Endometrial microvascular endothelial cells (primary cell): ENCODE measurements at regions not wholly inside any gene's neighbourhood (a gene's known extent, or its start where the extent isn't known, plus 50 kb on each side); places are given as distances from the start of the nearest gene placed in this dataset.
"Not testable (repeated sequence)": the region's sequence is repeated elsewhere in the genome, so short reads cannot be mapped to it uniquely, and the experiment has no call there.

Experiments
- in situ Hi-C: cut with HindIII; loops from 2 replicates; pipeline ENCODE4 v1.10.0; 2017; ENCODE audit warnings: low sequenced_read_pairs, low pct_unique_long_range_greater_than_20kb; ENCODE audit errors: inconsistent ontology term

DNA sequence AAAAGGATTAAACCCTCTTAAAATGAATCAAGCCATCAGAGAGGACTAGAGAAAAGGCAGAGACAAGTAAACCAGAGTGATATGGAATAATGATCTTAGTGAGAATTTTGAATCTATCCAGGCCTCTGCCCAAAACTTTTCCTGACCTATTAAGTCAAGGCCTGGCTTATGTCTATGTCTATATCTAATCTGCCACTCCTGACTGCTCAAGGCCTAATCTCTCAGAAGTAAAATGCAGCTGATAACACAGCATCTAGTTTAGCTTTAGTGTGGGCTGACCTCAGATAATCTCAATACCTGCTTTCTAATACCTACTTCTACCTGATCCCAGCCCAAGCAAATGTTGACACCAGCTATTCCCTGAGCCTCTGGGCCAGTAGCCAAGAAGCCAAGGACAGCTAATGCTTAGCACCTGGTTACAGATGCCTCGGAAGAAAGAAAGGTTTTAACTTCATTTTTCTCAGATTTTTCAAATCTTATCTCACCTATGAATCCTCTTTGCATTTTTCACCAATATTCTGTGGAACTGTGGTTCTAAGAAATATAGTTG lies 1472.5 kb upstream of the SEL1L start:
- in situ Hi-C loops, result no loop called here

DNA sequence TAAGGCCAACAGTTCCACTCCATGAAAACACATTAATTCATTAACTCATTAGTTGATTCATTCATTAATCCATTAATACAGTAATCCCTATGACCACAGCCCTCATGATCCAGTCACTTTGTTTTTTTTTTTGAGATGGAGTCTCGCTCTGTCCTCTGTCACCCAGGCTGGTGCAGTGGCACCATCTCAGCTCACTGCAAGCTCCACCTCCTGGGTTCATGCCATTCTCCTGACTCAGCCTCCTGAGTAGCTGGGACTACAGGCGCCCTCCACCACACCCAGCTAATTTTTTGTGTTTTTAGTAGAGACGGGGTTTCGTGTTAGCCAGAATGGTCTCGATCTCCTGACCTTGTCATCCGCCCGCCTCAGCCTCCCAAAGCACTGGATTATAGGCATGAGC lies 1473.4 kb upstream of the SEL1L start:
- in situ Hi-C loops, result not testable (repeated sequence)

DNA sequence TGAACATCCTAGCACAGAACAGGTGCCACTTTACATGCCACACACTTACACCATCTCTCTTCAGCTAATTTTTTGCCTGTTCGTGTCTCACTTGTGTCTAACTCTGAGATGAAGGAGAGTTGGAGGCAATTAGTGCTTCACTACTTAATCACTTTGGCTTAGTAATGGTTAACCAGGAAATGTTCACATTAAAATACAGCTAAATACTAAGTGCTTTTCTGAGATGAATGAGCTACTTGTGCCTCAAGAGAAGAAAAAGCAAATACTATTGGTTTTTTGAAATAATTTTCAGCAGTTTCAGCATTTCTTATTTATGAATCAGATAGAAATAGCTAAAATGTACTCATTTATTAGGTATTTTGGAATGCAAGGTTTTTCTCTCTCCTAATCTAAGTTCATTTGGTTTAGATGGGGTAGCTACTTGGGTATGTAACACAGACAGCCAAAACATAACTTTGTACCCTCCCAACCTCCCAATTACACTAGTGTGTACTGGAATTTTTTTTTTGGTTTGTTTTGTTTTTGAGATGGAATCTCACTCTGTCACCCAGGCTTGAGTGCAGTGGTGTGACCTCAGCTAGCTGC lies 1474.1 kb upstream of the SEL1L start:
- in situ Hi-C loops, result no loop called here

GRCh38 chr14:83017296-83017695 lies 1483.6 kb upstream of the SEL1L start:
- in situ Hi-C loops, result no loop called here

GRCh38 chr14:83019744-83020414 lies 1486.2 kb upstream of the SEL1L start:
- in situ Hi-C loops, result no loop called here

DNA sequence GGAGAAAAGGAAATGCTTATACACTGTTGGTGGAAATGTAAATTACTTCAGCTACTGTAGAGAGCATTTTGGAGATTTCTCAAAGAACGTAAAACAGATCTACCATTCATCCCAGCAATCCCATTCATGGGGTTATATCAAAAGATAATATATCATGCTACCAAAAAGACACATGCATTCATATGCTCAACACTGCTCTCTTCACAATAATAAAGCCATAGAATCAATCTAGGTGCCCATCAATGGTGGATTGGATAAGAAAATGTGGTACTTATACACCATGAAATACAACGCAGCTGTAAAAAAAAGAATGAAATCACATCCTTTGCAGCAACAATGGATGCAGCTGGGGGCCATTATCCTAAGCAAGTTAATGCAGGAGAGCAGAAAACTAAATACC lies 1487.7 kb upstream of the SEL1L start:
- in situ Hi-C loops, result no loop called here

DNA sequence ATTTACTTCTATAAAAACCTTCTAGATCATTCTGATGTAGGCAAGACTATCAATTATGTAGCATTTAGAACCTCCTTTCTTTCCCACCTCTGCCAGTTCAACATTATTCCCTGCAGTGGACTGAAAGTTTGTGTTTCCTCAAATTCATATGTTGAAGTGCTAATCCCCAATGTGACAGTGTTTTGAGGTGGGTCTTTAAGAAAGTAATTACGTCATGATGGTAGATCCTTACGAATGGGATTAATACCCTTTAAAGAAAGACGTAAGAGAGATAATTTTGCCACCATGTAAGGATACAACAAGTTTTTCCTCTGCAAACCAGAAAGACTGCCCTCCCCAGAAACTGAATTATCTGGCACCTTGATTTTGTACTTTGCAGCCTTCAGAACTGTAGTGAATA lies 1489.7 kb upstream of the SEL1L start:
- in situ Hi-C loops, result no loop called here

- in situ Hi-C loops, result no loop called here
These were observed 1507.6 kb upstream of the SEL1L start for GRCh38 chr14:83041224-83041623.

GRCh38 chr14:83042858-83043257 lies 1509.2 kb upstream of the SEL1L start:
- in situ Hi-C loops, result no loop called here

- in situ Hi-C loops, result no loop called here
These were observed 1510.3 kb upstream of the SEL1L start for GRCh38 chr14:83044001-83044400.

GRCh38 chr14:83047059-83047830 lies 1513.6 kb upstream of the SEL1L start:
- in situ Hi-C loops, result no loop called here

GRCh38 chr14:83053022-83053710 lies 1519.5 kb upstream of the SEL1L start:
- in situ Hi-C loops, result no loop called here

GRCh38 chr14:83058068-83058467 lies 1524.4 kb upstream of the SEL1L start:
- in situ Hi-C loops, result no loop called here

GRCh38 chr14:83071888-83072501 lies 1538.3 kb upstream of the SEL1L start:
- in situ Hi-C loops, result no loop called here

DNA sequence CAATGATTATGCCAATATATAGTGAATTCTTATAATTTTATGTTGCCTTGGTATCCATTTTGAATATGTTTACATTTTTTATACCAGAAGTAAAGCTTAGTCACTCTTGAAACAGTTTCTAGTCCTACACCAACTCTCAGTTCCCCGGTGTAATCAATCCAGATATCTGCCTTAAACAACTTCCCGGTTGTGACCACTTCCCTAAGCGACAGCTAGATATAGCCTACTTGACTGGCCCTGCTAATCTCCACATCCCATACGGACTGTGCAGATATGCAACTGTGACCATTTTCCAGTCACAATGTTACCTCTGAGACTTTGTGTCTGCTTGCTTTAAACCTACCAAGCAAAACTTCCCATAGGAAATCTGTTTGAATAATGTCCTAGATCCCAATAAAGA lies 1551.5 kb upstream of the SEL1L start:
- in situ Hi-C loops, result no loop called here

- in situ Hi-C loops, result no loop called here
These were observed 1552.1 kb upstream of the SEL1L start for GRCh38 chr14:83085725-83086124.

GRCh38 chr14:83091991-83092956 lies 1558.6 kb upstream of the SEL1L start:
- in situ Hi-C loops, result not testable (repeated sequence)

DNA sequence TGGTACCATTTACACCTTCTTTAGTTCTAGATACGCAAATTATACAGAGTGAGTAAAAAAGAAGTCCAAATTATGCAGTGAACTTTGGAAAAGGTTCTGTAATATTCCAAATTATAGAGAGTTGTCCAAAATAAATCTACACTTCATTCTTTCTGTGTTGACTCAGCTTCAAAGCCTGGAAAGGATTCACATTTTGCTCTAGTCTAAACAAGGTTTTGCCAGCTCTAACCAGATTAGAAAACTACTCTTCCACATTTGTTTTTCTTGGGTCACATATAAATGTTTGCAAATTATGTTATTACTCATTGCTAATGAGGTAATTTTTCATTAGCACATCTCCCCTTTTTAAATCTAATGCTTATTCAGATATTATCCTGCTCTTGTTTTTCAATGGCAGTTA lies 1562.4 kb upstream of the SEL1L start:
- in situ Hi-C loops, result no loop called here
